CD4-positive, alpha-beta T cell (primary cell): ENCODE measurements at regions not wholly inside any gene's neighbourhood (a gene's known extent, or its start where the extent isn't known, plus 50 kb on each side); places are given as distances from the start of the nearest gene placed in this dataset.

Source experiments
- ATAC-seq: fragments of 200-7000 bp; cut with Tn5 transposase; one replicate; pipeline ENCODE4 v1.10.0; 2022; ENCODE audit warnings: mild to moderate bottlenecking; ENCODE audit not compliant: poor library complexity
- CTCF ChIA-PET: fragments of 350-600 bp; sonication (Branson Sonifier 250); formaldehyde crosslinking; loops from one replicate; lab custom pipeline; 2021; ENCODE audit warnings: antibody characterized with exemption, inconsistent platforms; lab: Charles Lee
- POLR2A ChIA-PET: fragments of 350-600 bp; sonication (Branson Sonifier 250); formaldehyde crosslinking; loops from one replicate; lab custom pipeline; 2021; ENCODE audit warnings: antibody characterized with exemption, inconsistent platforms; lab: Charles Lee
- DNase-seq, 14 experiments: peaks; one replicate each; pipeline ENCODE4 v3.0.0-alpha.2; 2013 to 2020; ENCODE audit warnings: mixed read lengths in 2 of 14
- H3K27ac ChIP-seq, 2 donors: one replicate each; pipeline versions ENCODE4 v1.5.1 to v1.7.0; 2013; ENCODE audit warnings: low read length in 2 of 2, low read depth in 1 of 2, mild to moderate bottlenecking in 1 of 2
- H3K27me3 ChIP-seq, 2 experiments: 1 replicate in 1 of 2; 2 replicates in 1 of 2; pipeline versions ENCODE4 v1.6.1 to v1.7.0; 2013; ENCODE audit warnings: low read length in 2 of 2, control low read depth in 1 of 2, mild to moderate bottlenecking in 1 of 2, moderate library complexity in 1 of 2; ENCODE audit not compliant: insufficient read depth in 2 of 2, control insufficient read depth in 1 of 2
- H3K36me3 ChIP-seq: one replicate; pipeline ENCODE4 v1.6.1; 2013; ENCODE audit warnings: low read length, control low read depth; ENCODE audit not compliant: insufficient read depth
- H3K4me1 ChIP-seq: one replicate; pipeline ENCODE4 v1.6.1; 2013; ENCODE audit warnings: low read length, control low read depth; ENCODE audit not compliant: insufficient read depth
- H3K4me3 ChIP-seq: one replicate; pipeline ENCODE4 v1.5.1; 2013; ENCODE audit warnings: mild to moderate bottlenecking, low read length, moderate library complexity
- H3K9me3 ChIP-seq, 2 experiments: 1 replicate in 1 of 2; 2 replicates in 1 of 2; pipeline versions ENCODE4 v1.6.1 to v1.7.0; 2013; ENCODE audit warnings: low read length in 2 of 2, mild to moderate bottlenecking in 2 of 2, control low read depth in 1 of 2, moderate library complexity in 1 of 2; ENCODE audit not compliant: control insufficient read depth in 1 of 2, insufficient read depth in 1 of 2
- H3K27ac Mint-ChIP-seq: one replicate; pipeline ENCODE4 v1.8.0; 2020; ENCODE audit warnings: mixed read lengths
- H3K27me3 Mint-ChIP-seq: one replicate; pipeline ENCODE4 v1.8.0; 2021; ENCODE audit warnings: mixed read lengths
- H3K36me3 Mint-ChIP-seq: one replicate; pipeline ENCODE4 v1.8.0; 2021; ENCODE audit warnings: low read depth, mixed read lengths
- H3K4me1 Mint-ChIP-seq: one replicate; pipeline ENCODE4 v1.8.0; 2021; ENCODE audit warnings: low read depth, mixed read lengths
- H3K4me3 Mint-ChIP-seq: one replicate; pipeline ENCODE4 v1.8.0; 2020; ENCODE audit warnings: mild to moderate bottlenecking, mixed read lengths
- H3K9me3 Mint-ChIP-seq: one replicate; pipeline ENCODE4 v1.8.0; 2020; ENCODE audit warnings: mixed read lengths
- intact Hi-C, 2 experiments: fragments of 100-400 bp; cut with DNase I in 1 of 2; cut with micrococcal nuclease in 1 of 2; formaldehyde crosslinking; loops; one replicate each; pipeline versions ENCODE4 v1.15.1 to v1.9.0; 2023 to 2025; cut with DNase I, micrococcal nuclease
- TF ChIP-seq, protein P1 (sequence below): fragments of 200-600 bp; IDR thresholded peaks from one replicate; pipeline ENCODE4 v1.8.0; 2022; ENCODE audit warnings: antibody characterized with exemption, mild to moderate bottlenecking

DNA sequence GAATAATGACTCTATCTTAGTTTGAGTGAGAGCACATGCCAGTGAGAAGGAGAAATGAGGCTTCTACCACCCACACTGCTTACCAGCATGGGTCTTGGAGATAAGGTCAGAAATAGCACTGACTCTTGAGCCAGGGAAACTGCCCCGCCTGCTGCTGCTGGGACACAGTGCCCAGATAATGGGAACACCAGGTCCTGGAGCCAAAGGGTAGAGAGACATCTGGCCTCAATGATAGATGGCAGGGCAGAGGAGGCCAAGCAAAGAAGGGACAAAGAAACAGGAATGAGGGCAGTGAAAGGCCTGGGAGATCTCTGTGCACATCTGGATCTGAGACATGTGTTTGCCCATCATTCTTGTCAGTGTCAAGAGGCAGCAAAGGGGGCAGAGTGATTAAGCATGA is 97.4 kb downstream of the MIS18A start:
- no peak overlapping the region for H3K4me3 Mint-ChIP-seq
- POLR2A ChIA-PET: no interaction called here
- DNase-seq (no peak), ATAC-seq (no peak)
- Histone ChIP-seq H3K9me3 (no peaks in the 10 kb centered on the region), H3K36me3 (no peaks in the 10 kb centered on the region), H3K4me1 (no peaks in the 10 kb centered on the region), H3K4me3 (no peak overlapping the region), H3K27me3 (no peaks in the 10 kb centered on the region), H3K27ac (no peak overlapping the region)
- H3K27ac Mint-ChIP-seq: no peak overlapping the region
- no peaks in the 10 kb centered on the region for H3K4me1 Mint-ChIP-seq
- TF ChIP-seq, protein P1, sequence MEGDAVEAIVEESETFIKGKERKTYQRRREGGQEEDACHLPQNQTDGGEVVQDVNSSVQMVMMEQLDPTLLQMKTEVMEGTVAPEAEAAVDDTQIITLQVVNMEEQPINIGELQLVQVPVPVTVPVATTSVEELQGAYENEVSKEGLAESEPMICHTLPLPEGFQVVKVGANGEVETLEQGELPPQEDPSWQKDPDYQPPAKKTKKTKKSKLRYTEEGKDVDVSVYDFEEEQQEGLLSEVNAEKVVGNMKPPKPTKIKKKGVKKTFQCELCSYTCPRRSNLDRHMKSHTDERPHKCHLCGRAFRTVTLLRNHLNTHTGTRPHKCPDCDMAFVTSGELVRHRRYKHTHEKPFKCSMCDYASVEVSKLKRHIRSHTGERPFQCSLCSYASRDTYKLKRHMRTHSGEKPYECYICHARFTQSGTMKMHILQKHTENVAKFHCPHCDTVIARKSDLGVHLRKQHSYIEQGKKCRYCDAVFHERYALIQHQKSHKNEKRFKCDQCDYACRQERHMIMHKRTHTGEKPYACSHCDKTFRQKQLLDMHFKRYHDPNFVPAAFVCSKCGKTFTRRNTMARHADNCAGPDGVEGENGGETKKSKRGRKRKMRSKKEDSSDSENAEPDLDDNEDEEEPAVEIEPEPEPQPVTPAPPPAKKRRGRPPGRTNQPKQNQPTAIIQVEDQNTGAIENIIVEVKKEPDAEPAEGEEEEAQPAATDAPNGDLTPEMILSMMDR: no peak
- intact Hi-C loops: no loop called here
- CTCF ChIA-PET: no interaction called here
- no peaks in the 10 kb centered on the region for H3K36me3 Mint-ChIP-seq
- H3K27me3 Mint-ChIP-seq: peaks cover 4% of the 10 kb centered on the region
- no peaks in the 10 kb centered on the region for H3K9me3 Mint-ChIP-seq

DNA sequence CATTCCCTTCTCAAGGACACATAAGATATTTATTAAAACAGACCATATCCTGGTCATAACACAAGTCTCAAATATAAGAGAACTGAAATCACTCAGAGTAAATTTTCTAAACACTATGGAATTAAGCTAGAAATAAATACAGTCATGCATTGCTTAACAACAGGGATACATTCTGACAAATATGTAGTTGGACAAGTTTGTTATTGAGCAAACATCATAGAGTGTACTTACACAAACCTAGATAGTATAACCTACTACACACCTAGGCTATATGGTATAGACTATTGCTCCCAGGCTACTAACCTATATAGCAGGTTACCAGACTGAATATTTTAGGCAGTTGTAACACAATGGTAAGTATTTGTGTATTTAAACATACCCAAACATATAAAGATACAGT is 104.0 kb downstream of the MIS18A start:
- H3K9me3 Mint-ChIP-seq: no peaks in the 10 kb centered on the region
- intact Hi-C loops: no loop called here
- ChIA-PET CTCF (no interaction called here), POLR2A (no interaction called here)
- H3K36me3 Mint-ChIP-seq: no peaks in the 10 kb centered on the region
- no peaks in the 10 kb centered on the region for H3K4me1 ChIP-seq
- H3K9me3 ChIP-seq: no peaks in the 10 kb centered on the region
- no peak for DNase-seq
- H3K36me3 ChIP-seq: no peaks in the 10 kb centered on the region
- TF ChIP-seq, protein P1: no peak
- H3K4me3 ChIP-seq: no peak overlapping the region
- no peaks in the 10 kb centered on the region for H3K4me1 Mint-ChIP-seq
- H3K27ac ChIP-seq: no peak overlapping the region
- no peak for ATAC-seq
- peaks cover 26% of the 10 kb centered on the region for H3K27me3 Mint-ChIP-seq
- H3K27ac Mint-ChIP-seq: no peak overlapping the region
- H3K27me3 ChIP-seq: no peaks in the 10 kb centered on the region
- H3K4me3 Mint-ChIP-seq: no peak overlapping the region

DNA sequence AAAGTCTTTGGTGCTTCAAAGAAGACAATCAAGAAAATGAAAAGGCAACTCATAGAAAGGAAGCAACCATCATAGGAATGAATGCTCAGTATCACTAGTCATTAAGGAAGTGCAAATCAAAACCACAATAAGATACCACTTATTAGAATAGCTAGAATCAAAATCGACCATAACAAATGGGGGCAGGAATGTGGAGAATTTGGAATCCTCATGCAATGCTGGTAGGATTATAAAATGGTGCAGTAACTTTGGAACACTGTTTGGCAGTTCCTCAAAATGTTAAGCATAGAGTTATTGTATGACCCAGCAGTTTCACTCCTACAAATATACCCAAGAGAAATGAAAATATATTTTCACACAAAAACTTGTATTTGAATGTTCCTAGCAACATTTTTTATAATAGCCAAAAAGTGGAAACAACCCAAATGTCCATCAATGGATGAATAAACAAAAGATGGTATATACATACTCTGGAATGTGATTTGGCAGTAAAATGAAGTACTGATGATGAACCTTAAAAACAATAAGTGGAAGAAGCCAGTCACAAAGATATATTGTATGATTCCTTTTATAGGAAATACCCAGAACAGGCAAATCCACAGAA is 105.6 kb downstream of the MIS18A start:
- Histone ChIP-seq H3K27me3 (peaks cover 0 to 10% of the 10 kb centered on the region in 2 experiments), H3K27ac (no peak overlapping the region), H3K4me3 (no peak overlapping the region), H3K4me1 (no peaks in the 10 kb centered on the region), H3K9me3 (no peaks in the 10 kb centered on the region), H3K36me3 (no peaks in the 10 kb centered on the region)
- H3K27ac Mint-ChIP-seq: no peak overlapping the region
- H3K4me3 Mint-ChIP-seq: no peak overlapping the region
- intact Hi-C loops: no loop called here
- POLR2A ChIA-PET: no interaction called here
- no peak for ATAC-seq
- CTCF ChIA-PET: no interaction called here
- no peaks in the 10 kb centered on the region for H3K36me3 Mint-ChIP-seq
- TF ChIP-seq, protein P1: no peak
- no peaks in the 10 kb centered on the region for H3K4me1 Mint-ChIP-seq
- peaks cover 41% of the 10 kb centered on the region for H3K27me3 Mint-ChIP-seq
- no peaks in the 10 kb centered on the region for H3K9me3 Mint-ChIP-seq
- no peak for DNase-seq
